Right lobe of liver (tissue), 4 donors: ENCODE measurements at regions not wholly inside any gene's neighbourhood (a gene's known extent, or its start where the extent isn't known, plus 50 kb on each side); places are given as distances from the start of the nearest gene placed in this dataset.

Experiments
- POLR2A ChIP-seq: fragments of 450-650 bp; IDR thresholded peaks from one replicate; pipeline ENCODE4 v1.6.1; 2017; ENCODE audit warnings: antibody characterized with exemption, mild to moderate bottlenecking
- TF ChIP-seq, protein P1 (sequence below), 4 donors: fragments of 200-600 bp in 3 of 4; fragments of 450-650 bp in 1 of 4; IDR thresholded peaks; one replicate each; pipeline versions ENCODE4 v1.5.1 to v1.8.0; 2016 to 2022; ENCODE audit warnings: antibody characterized with exemption in 4 of 4, mild to moderate bottlenecking in 2 of 4
- donor health status: DM: no; HTN: no; CAD: no.
- donor health status: DM: no; HTN: no; CAD: no.
- donor health status: DM: no; HTN: yes; CAD: no.

DNA sequence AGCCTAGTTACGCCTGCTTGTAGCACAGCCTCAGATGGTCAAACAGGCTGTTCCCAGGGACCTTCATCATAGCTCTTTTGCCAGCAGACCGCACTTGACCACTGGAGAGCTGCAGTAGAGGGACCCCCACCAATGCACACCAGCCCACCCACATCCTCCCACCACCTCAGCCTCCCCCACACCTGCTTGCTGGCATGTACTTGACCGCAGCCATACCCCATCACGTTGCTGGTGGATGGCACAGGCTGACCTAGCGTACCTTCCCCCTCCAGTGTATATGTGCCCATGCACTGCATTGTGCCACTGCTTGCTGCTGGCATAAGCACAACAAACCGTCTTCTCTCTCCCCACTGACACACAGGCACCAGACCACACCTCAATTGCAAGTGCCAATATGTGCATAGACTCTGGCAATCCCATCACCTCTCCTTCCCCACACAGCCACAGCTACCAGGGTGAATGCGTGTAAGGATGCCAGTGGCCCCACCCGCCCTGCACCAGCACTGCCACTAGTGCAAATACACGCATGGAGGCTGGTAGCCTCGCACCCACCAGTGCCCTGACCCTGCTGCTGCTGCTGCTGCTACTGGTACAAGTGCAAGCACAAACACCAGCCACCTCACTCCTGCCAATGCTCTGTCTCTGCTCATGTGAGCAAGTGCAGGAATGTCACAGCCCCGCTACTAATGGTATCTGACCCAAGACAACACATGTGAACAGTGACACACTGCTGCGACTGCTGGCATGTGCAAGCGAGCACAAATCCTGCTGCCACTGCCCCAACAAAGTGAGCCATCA, 1377.6 kb downstream of the CDH11 start:
- TF ChIP-seq, protein P1, sequence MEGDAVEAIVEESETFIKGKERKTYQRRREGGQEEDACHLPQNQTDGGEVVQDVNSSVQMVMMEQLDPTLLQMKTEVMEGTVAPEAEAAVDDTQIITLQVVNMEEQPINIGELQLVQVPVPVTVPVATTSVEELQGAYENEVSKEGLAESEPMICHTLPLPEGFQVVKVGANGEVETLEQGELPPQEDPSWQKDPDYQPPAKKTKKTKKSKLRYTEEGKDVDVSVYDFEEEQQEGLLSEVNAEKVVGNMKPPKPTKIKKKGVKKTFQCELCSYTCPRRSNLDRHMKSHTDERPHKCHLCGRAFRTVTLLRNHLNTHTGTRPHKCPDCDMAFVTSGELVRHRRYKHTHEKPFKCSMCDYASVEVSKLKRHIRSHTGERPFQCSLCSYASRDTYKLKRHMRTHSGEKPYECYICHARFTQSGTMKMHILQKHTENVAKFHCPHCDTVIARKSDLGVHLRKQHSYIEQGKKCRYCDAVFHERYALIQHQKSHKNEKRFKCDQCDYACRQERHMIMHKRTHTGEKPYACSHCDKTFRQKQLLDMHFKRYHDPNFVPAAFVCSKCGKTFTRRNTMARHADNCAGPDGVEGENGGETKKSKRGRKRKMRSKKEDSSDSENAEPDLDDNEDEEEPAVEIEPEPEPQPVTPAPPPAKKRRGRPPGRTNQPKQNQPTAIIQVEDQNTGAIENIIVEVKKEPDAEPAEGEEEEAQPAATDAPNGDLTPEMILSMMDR (IDR thresholded peaks at IDR 0.05), result no peak
- no peak for TF ChIP-seq POLR2A
